HG02642 (cell line): ENCODE measurements at regions not wholly inside any gene's neighbourhood (a gene's known extent, or its start where the extent isn't known, plus 50 kb on each side); places are given as distances from the start of the nearest gene placed in this dataset.
"Not testable (repeated sequence)": the region's sequence is repeated elsewhere in the genome, so short reads cannot be mapped to it uniquely, and the experiment has no call there.

Experiments used
- ATAC-seq: cut with Tn5 transposase; IDR thresholded peaks from one replicate; pipeline ENCODE4 v1.9.1; 2021; ENCODE audit warnings: mild to moderate bottlenecking; ENCODE audit not compliant: unreplicated experiment, poor library complexity

- ATAC-seq: no peak
Measured at GRCh38 chr9:7489036-7489435, 310.5 kb downstream of the DMAC1 start.

GRCh38 chr9:7484014-7484413, 315.6 kb downstream of the DMAC1 start:
- not testable (repeated sequence) for ATAC-seq

DNA sequence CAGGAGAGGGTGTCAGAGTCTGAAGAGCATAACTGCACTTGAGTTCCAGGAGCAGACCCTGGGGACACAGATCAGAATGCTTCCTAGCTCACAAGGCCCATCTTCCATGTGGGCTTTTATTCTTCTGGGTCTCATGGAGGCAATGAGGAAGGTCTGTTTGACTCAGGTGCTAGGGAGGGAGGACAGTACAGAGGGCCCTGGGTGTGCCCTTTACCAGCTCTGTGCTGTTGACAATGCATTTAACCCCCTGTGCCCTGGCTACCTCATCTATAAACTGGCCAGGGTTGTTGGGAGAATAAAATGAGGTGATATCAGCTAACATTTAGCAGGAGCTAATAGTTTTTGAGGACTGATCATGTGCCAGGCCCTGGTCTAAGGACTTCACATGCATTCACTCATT, 318.0 kb downstream of the DMAC1 start:
- no peak for ATAC-seq

DNA sequence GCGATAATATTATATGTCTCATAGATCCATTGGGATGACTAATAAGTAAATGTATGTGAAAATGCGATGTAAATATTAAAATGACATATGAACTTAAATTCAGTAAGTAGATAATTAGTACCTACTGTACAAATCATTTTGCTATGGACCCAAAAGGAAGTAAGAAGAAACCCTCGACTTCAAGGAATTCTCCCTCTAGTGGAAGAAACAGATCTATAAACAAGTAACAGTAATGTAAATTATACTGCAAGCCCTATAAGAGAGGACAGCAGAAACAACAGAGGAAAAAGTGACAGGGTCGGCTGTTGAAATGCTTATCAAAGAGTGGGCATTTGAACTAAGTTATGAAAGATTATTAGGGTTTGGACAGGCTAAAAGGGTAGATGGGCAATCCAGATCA, 320.3 kb downstream of the DMAC1 start:
- no peak for ATAC-seq

DNA sequence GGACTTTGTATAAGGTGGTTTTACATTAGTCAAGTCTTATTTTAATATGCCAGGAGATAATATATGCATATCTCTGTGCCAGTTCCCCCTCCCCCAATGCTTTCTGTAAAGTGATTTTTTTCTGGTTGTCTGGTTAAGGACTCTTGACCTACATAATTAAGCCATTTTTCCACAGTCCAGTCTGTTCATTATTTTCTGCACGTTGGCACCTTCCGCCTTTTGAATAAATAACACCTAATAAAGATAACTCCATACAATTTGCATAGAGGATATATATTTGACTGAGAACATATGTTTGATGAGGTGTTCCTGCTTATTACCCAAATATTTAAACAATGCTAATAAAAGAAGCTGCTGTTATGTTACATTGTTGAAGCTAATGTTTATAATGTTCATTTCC, 320.9 kb downstream of the DMAC1 start:
- ATAC-seq: no peak

DNA sequence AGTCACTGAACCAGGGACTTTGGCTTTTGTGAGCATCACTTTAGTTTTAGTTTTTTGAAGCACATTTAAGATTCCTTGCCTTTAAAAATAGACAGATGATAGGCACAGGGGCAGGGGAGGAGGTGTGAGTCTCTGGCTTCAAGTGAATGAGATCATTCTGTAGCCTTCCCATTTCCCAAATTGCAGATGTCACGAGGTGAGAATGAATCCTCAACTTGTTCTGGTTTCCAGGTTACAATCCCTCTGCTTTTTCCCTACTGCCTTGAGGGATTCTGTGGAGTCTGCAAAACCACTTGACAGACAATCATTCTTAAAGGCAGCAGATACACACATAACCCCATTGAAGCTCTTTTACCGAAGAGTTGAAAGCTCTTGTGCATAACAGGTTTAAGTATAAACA, 332.4 kb downstream of the DMAC1 start:
- no peak for ATAC-seq

- ATAC-seq: no peak
Measured at GRCh38 chr9:7461791-7462190, 337.8 kb downstream of the DMAC1 start.

DNA sequence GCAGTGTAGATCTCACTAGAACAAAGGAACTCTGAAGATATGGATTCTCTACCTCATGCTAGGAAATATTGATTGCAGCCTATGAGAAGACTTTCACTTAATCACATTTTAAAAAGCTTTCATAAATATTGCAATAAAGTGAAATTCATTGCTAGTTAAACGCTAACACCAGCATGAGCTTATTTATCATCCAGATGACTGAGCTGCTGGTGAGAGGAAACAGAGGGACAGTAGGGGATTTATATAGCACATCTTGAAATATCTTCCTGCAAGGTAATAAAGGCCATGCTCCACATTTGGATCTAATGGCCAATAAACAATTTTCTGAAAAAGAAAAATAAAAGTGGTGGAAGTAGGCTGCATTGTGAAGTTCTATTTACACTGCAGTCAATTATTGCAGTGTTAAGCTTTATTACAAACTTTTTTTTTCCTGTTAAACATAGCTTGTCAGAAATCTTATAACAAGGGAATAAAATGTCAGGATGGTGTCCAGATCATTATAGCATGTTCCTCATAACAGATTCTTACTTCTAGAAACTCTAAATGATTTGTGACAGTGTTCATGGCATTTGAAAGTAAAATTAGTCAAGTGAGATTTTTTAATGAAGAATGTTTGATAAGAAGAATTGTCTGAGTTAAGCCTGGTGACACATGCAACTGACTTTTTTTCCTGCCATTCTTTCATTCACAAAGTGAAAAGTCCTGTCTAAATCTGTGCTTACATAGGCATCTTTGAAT, 342.6 kb downstream of the DMAC1 start:
- no peak for ATAC-seq

GRCh38 chr9:7456377-7456776, 343.2 kb downstream of the DMAC1 start:
- ATAC-seq: no peak

DNA sequence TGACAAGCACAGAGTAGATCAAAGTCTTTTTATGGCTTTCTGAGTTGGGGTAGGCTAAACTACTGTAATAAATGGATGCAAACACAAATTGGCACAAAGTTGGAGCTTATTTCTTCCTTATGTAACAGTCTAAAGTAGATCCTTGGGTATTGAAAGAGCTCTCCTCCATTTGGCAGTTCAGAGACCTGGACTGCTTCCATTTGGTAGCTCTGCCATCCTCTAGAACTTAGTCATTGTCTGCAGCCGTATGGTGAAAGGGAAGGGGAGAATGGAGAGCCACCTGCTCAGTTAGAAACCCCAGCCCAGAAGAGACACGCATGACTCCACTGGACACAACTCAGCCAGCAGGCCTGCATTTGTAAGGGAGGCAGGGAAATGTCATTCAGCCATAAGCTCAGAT, 345.0 kb downstream of the DMAC1 start:
- ATAC-seq: no peak

DNA sequence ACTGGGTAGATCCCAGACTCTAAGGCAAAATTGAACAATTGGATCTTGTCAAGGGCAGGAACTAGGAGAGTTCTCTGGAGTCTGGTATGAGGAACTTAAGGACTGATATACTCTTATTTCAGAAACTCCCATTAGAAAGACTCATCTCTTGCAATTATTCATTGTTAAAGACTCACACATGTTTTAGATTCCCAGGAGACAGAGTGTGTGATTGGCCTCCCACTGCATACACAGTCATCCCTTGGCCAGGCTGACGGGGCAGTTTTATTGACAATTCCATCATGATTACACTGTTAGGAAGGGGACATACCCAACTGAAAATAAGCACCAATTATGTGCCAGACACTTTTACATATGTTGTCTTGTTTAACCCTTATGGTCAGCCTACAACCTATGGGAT, 347.2 kb downstream of the DMAC1 start:
- no peak for ATAC-seq

DNA sequence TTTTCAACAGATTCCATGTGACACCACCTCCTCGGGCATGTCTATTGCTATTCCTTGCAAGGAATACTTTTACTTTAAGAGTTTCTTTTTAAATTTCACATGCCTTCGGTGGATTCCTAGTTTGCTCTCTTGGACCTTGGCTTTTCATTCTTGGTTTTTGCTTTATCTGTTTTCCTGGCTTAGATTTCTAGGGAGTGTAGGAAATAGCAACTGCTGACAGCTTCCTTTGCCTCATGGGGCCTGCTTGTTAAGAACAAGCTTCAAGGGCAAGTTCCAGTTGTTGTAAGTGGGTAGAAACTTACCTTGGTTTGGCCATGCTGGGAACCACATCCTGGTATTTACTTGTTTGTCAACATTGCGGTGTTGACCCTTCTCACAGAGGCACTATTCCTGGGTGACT, 348.5 kb downstream of the DMAC1 start:
- ATAC-seq: no peak

- ATAC-seq: no peak
Measured at GRCh38 chr9:7443541-7443940, 356.0 kb downstream of the DMAC1 start.

- no peak for ATAC-seq
Measured at GRCh38 chr9:7439355-7439995, 360.1 kb downstream of the DMAC1 start.

- ATAC-seq: no peak
Measured at GRCh38 chr9:7436754-7437153, 362.8 kb downstream of the DMAC1 start.

GRCh38 chr9:7433508-7434292, 365.9 kb downstream of the DMAC1 start:
- no peak for ATAC-seq

DNA sequence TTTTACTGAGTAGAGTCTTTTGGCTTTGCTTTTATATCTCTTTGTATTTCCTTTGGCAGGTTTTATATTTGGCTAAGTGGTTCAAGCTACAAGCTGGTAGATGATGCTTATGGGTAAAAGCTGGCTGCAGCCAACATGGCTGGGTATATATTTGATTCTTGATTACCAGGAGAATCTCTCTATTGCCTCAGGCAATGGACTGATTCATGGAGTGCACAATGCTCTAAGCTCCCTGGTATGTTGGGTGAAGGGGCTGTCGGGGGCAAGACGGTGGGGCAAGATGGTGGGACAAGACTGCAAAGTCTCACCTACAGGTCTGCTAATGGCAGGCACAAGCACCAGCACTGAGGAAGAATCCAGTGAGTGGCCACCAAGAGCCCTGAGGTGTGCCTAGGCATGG, 366.6 kb downstream of the DMAC1 start:
- ATAC-seq: no peak

DNA sequence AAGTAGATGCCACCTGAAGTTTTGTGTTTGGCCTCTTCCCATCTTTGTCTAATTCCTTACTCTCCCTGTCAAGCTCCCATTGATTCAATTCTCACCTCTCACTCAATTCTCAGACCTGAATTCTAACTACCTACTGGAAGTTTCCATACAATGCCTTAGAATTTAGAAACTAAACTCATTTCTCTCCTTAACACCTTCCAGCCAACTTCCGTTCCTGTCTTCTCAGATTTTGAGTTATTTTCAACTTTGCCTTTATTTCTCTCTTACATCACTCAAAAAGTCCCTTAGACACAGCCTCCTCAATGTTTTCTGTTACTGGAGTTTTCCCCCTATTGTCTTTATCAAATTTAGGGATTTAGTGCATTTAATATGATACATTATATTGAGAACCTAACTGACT, 382.2 kb downstream of the DMAC1 start:
- not testable (repeated sequence) for ATAC-seq

DNA sequence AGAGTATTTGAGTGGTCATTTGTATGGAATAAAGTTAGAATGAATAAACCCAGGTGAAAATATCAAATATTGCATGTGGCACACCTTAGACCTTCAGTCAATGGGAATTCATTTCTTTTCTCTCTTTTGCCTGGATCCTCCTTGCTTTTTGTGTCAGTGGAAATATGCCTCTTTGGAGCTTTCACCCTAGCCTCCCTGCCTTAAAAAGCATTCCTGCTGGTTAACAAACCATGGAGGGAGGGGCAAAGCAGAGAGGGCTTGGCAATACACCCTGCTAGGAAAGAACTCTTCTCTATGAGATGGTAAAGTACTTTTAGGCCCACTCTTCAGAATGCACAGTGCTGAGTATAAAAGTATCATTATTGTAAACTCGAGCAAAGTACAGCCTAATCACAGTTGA, 383.7 kb downstream of the DMAC1 start:
- ATAC-seq: no peak

- ATAC-seq: no peak
Measured at GRCh38 chr9:7408845-7409244, 390.7 kb downstream of the DMAC1 start.

- ATAC-seq: no peak
Measured at GRCh38 chr9:7407246-7407645, 392.3 kb downstream of the DMAC1 start.
